ENCODE measurements at regions not wholly inside any gene's neighbourhood (a gene's known extent, or its start where the extent isn't known, plus 50 kb on each side); places are given as distances from the start of the nearest gene placed in this dataset.
A peak's percentile ranks its signal among the peaks of the same experiment; 100 is the strongest.

DNA sequence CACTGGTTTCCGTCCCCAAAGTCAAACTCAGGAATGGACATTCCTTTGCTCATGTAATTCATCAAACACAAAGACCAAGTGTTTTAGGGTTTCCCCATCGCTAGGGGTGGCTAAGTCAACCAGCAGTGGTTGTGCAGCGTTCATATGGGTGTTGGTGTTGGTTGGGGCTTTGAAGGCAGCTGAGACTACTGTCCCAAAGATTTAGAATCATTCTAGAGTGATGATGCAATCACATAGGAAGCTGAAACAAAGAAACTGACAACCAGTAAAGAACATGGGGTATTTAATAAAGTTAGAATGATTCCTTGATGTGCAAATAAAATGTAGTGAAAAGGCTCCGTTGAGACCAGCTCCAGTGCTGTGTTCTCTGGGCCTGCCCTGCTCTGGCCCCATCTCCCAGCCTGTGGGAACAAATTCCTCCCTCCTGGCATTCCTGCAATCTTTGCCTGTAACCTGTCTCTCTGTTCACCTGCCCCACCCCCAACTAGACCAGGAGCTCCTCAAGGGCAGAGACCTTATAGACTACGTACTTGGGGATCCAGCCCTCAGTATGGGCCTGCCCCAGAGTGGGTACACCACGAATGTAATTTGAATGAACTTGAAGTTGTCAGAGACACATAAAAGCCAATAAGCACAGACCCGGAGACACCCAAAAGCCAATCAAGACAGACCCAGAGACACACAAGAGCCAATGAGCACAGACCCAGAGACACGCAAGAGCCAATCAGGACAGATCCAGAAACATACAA, 191.7 kb upstream of the TWIST2 start:
- DNase-seq: no peak

DNA sequence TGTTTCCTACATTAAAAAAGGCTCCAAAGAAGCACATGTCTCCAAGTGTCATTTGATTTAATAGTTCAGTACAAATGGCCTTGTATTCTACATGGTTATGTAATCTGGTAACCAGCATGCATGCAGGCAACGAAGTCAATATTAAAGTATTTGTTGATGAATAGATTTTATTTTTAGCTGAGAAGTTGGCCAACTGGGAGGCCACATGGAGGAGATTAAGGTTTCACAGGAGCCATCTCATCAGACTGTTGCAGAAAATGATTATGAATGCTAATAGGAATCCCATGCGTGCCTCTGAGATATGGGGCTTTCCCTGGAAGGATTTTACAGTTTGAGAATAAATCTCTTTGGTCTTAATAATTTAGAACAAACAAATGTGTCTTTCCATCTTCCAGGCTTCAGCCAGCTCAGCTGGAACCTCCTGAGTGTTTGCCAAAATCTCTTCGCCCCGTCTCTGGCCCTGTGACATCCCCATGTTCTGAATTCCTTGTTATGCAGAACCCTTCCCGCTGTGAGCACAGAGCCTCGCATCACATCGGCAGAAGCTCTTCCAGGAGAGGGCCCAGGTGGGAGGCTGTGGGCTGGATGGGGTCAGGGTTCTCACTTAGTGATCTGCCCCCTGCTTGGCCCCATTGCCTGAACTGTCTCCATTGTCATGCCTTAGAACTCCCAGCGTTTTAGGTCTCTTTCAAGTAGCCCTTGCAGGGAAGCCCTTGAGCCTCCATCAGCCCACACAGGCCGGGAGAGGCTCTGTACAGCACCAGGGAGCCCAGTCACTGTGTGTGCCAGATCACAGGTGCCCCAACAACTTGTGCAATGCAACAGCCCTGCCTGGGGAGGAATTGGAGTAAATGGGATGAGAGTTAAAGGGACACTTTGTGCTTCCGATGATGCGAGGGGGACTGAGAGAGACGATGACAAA, 190.5 kb upstream of the TWIST2 start:
- peak; percentile 58 for DNase-seq

DNA sequence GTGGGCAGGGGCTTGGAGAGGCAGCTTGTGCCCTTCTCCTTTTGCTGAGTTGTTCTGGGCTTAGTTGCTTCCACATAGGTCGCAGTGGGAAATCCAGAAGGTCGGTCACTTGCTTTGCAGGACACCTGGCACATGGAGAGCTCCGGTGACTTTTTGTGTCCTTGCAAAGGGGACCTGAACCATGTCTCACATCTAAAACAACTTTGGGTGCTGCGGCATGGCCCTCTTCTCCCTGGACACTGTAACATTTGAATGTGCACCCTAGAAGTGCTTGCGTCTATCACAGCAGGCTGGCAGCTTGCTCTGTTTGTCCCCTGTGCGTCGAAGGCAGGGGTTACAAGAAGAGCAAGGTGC, 189.9 kb upstream of the TWIST2 start:
- DNase-seq: no peak

GRCh38 chr2:238658820-238659219, 189.1 kb upstream of the TWIST2 start:
- no peak for DNase-seq

- no peak for DNase-seq
Observed at GRCh38 chr2:238659231-238659630, 188.7 kb upstream of the TWIST2 start.

DNA sequence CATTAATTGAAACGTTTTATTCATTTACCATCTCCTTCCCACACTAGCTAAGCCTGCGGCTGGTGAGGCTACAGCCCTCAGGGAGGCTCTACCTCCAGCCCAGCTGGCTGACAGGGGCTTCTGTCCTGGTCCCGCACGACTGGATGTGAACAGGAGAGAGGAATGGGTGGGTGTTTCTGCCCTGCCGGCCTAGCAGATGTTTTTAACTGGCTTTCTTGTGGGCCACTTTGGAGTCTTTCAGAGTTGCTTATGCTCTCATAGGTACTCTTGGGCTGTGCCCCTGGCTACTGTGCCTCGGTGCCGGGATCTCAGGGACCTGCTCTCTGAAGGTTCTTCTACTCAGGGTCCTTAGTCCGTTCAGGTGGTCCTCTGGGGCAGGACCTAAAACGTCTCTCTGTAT, 184.3 kb upstream of the TWIST2 start:
- DNase-seq: no peak

DNA sequence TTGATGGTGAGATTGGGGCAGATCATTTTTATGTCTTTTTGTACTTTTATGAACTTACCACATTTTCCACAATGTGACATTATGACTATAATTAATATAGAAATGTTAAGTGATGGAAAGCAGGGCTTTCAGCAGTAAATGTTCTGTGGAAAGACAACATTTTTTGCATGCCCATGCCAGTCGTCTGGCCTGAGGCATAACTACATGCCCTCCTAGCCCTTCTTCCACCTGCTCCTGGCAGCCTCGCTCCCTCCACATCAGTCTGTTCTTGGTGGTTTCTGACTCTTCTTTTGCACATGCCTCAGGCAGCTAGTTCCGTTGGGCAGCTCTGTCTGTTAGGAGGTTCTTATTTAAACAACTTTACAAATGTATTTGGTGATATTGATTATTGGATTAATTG, 182.0 kb upstream of the TWIST2 start:
- no peak for DNase-seq

GRCh38 chr2:238666543-238666942, 181.3 kb upstream of the TWIST2 start:
- DNase-seq: no peak

GRCh38 chr2:238667008-238667407, 180.9 kb upstream of the TWIST2 start:
- DNase-seq: peak; percentile 74

DNA sequence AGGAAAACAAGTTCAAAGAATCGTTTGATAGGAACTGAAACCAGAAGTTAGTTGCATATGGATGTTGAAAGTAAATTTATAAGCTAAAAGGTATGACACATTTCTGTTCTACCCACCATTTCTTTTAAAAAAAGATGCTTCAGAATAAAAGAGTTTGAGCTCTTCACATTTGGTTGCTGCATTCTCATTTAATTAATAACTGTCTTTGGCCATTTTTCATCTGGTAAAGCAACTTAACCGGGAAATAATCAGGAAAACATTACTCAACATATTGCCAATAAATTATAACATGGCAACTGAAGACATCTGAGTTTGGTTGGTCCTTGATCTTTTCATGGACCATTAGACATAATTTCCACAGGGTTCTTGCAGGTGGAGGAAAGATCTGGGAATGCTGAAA, 180.2 kb upstream of the TWIST2 start:
- peak; percentile 56 for DNase-seq

- DNase-seq: no peak
Observed at GRCh38 chr2:238668426-238668825, 179.5 kb upstream of the TWIST2 start.

GRCh38 chr2:238669046-238669445, 178.8 kb upstream of the TWIST2 start:
- peak; percentile 36 for DNase-seq

GRCh38 chr2:238669581-238670080, 178.3 kb upstream of the TWIST2 start:
- no peak for DNase-seq

DNA sequence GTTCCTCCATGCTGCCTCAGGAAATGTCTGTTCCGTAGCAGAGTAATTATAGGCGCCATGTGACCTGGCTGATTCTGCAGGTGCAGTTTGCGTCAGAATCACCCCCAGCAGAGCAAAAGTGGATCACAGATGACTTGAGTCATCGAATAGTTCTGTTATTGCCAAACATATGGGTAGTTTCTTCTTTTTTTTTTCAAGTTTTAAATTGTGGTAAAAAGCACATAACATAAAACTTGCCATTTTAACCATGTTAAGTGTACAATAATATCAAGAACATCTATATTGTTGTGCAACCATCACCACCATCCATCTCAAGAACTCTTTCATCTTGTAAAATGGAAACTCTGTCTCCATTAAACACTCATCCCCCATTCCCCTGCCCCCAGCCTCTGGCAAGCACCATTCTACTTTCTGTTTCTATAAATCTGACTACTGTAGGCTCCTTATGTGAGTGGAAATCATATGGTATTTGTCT, 177.7 kb upstream of the TWIST2 start:
- peak; percentile 83 for DNase-seq

- DNase-seq: no peak
Observed at GRCh38 chr2:238682536-238682935, 165.3 kb upstream of the TWIST2 start.

GRCh38 chr2:238684362-238685326, 163.2 kb upstream of the TWIST2 start:
- DNase-seq: peak; percentile 95

DNA sequence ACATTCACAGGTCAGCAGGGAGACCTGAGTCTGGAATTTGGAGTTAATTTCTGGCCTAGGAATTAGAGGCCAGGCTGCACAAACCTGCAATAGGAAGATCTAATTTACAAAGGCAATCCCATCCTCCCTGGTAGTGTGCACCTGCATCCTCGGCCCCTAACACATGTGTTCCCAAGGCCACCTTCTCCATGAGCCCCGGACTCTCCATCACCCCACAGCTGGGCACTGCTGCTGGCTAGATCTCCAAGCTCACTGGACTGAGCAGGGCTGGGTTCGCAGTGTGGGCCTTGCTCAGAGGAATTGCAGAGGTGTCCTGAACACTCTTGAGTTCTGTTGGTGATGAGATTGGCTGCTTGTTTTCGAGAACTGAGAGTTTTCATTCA, 162.6 kb upstream of the TWIST2 start:
- no peak for DNase-seq

GRCh38 chr2:238685713-238686112, 162.2 kb upstream of the TWIST2 start:
- no peak for DNase-seq

DNA sequence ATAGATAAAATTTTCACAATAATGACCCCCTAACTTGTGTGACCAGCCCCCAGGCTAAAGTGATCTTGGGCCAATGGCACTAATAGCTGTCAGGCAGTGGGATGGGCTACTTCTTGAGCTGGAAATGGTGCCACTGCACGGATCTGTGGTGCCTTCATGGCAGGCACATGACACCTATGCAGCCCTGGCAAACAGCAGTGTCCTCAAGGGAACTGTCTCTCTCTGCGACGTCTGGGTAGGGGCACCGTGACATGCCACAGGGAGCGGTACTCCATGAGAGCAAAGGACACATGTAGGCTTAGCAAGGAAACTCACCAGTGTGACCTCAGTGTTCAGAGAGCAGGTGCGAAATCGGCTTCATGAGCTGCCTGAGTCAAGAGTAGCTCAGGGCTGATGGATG, 161.7 kb upstream of the TWIST2 start:
- DNase-seq: no peak

DNA sequence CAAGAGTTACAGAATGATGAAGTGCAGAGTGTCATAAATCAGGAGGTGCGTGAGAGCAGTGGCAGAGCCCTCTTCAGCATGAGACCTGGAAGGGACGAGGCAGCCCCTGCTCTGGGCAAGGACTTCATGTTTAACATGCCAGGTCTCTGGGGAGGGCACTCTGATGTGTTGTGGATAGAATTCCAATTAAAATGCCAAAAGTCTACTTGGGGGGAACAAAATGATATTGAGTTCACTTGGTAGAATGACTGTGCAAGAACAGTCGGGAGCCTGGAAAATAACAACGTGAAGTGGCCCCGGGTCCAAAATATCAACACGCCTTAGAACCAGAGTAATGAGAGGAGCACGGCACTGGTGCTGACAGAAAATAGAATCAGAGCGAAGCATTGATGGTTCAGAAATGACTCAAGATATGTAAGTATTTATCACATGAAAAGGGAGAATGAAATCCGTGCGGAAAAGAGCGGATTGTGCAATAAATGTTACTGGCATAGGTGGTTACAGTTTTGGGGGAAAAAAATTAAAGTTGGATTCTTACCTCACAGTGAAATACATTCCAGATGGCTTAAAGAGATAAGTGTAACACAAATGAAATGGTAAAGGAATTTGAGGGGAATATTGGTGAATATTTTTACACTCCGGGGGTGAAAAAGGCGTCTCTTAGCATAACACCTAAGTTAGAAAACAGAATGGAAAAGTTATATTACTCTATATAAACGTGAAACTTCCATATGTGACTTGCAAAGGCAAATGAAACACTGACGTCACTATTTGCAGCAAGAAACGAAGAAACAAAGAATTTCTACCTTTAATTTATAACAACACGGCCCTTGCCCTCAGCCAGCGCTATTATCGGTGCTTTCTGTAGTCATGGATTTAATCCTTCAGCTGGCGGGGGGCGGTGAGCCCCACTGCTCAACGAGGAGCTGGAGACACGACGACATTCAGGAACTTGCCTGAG, 159.4 kb upstream of the TWIST2 start:
- peak; percentile 82 for DNase-seq

DNA sequence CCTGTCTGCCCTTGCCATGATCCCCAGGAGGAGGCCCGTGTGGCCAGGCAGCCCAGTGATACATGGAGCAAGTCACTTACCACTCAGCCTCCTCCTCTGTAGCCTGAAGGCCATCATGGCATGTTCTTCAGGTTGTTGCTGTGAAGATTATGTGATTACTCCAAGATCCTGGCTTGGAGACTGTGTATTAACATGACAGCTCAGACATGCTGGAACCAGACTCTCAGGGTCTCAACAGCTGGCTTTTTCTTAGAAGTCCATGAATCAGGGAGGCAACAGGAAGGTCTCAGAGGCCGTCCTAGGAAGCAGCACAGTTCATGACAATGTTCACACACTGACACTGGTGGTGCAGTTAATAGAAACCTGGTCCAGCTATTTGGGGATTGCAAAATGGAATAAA, 158.6 kb upstream of the TWIST2 start:
- DNase-seq: no peak

Data from fibroblast of skin of abdomen (primary cell).